Fibroblast of lung (primary cell): ENCODE measurements at regions not wholly inside any gene's neighbourhood (a gene's known extent, or its start where the extent isn't known, plus 50 kb on each side); places are given as distances from the start of the nearest gene placed in this dataset.
A peak's percentile ranks its signal among the peaks of the same experiment; 100 is the strongest.

Experiments used
- DNase-seq, 2 donors: peaks; one replicate each; pipeline versions ENCODE4 v3.0.0 to v3.0.0-alpha.2; 2010; ENCODE audit warnings: low read depth in 2 of 2
- H2AFZ ChIP-seq: 2 replicates; pipeline ENCODE4 v1.5.1; 2012; ENCODE audit warnings: low read length, control low read depth, inconsistent platforms
- H3K27ac ChIP-seq: 2 replicates; pipeline ENCODE4 v1.5.1; 2011; ENCODE audit warnings: low read length, control low read depth; ENCODE audit not compliant: insufficient read depth
- H3K27me3 ChIP-seq: 2 replicates; pipeline ENCODE4 v1.5.1; 2011; ENCODE audit warnings: mild to moderate bottlenecking, low read length; ENCODE audit not compliant: control insufficient read depth, insufficient read depth
- H3K36me3 ChIP-seq: 2 replicates; pipeline ENCODE4 v1.5.1; 2011; ENCODE audit warnings: low read length; ENCODE audit not compliant: control insufficient read depth, insufficient read depth
- H3K4me1 ChIP-seq: 2 replicates; pipeline ENCODE4 v1.5.1; 2011; ENCODE audit warnings: low read length; ENCODE audit not compliant: control insufficient read depth, insufficient read depth; ENCODE audit errors: extremely low read depth
- H3K4me2 ChIP-seq: 2 replicates; pipeline ENCODE4 v1.5.1; 2011; ENCODE audit warnings: low read length, control low read depth; ENCODE audit not compliant: insufficient read depth; ENCODE audit errors: extremely low read depth
- H3K4me3 ChIP-seq, 4 experiments: fragments of 200-600 bp in 1 of 4; sonication (generic) in 1 of 4; replicated peaks in 1 of 4; 2 replicates each; pipeline ENCODE4 v1.5.1; 2011 to 2016; ENCODE audit warnings: low read length in 4 of 4, low read depth in 3 of 4, mild to moderate bottlenecking in 3 of 4, control low read depth in 2 of 4, inconsistent platforms in 1 of 4, mixed read lengths in 1 of 4; ENCODE audit not compliant: insufficient read depth in 1 of 4; ENCODE audit errors: control extremely low read depth in 1 of 4
- H3K79me2 ChIP-seq: 2 replicates; pipeline ENCODE4 v1.5.1; 2012; ENCODE audit warnings: mild to moderate bottlenecking, low read length, inconsistent platforms; ENCODE audit not compliant: control insufficient read depth, insufficient read depth
- H3K9ac ChIP-seq: 2 replicates; pipeline ENCODE4 v1.5.1; 2011; ENCODE audit warnings: mild to moderate bottlenecking, low read length, control low read depth; ENCODE audit not compliant: insufficient read depth
- H3K9me3 ChIP-seq: 2 replicates; pipeline ENCODE4 v1.5.1; 2012; ENCODE audit warnings: low read depth, low read length; ENCODE audit not compliant: control insufficient read depth, insufficient read depth
- H4K20me1 ChIP-seq: 2 replicates; pipeline ENCODE4 v1.5.1; 2011; ENCODE audit warnings: low read length; ENCODE audit not compliant: control insufficient read depth, insufficient read depth; ENCODE audit errors: extremely low read depth
- CTCF ChIP-seq, 2 donors: IDR thresholded peaks in 1 of 2; conservative IDR thresholded peaks in 1 of 2; 1 replicate in 1 of 2; 2 replicates in 1 of 2; pipeline ENCODE4 v1.5.1; 2011 to 2012; ENCODE audit warnings: low read length in 2 of 2, control low read depth in 1 of 2, inconsistent platforms in 1 of 2, low read depth in 1 of 2, mild to moderate bottlenecking in 1 of 2
- EZH2 ChIP-seq: IDR thresholded peaks from 2 replicates; pipeline ENCODE4 v1.5.1; 2012; ENCODE audit warnings: low read length, control low read depth, mild to moderate bottlenecking; ENCODE audit errors: missing control alignments

DNA sequence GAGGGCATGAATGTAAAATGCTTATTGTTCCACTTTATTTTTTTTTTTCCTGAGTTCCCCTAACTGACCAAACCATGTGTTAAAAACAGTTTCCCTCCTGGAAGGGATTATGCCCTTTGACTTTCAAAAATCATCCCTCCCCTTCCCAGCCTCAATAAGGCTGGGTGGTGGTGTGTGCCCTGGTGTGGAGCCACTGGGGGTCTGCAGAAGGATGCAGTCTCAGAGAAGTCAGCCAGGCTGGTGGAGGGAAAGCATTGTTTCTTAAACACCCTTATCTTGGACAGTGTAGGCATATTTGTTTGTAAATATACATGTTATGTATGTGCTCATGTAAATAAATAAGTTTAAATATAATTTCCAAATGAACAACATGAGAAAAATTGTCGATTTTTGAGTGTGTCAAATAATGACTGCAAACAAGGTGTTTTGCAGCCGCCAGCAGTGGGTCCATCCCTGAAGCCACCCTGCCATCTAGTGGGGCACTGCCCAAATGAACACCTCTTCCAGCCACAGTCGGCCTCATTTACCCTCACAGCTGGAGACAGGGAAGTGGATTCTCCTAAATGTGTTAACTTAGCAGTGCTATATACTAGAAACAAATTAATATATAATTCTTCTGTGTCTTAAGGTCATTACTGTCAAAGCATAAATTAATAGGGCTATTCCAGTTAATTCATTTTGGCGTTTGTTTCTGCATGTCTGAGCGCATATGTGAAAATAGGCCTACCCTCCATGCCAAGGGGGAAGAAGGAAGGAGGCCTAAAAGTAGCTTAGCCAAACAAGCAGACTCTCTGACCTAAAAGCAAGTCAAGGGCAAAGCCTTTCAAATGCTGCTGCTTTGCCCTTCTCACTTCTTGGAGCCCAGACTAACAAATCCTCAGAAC is 209.6 kb upstream of the PIK3C3 start:
- Histone ChIP-seq H4K20me1 (no peaks in the 10 kb centered on the region), H3K27ac (no peak overlapping the region), H3K36me3 (no peaks in the 10 kb centered on the region), H3K4me3 (no peak overlapping the region), H3K9ac (no peak overlapping the region), H2AFZ (no peak overlapping the region), H3K27me3 (no peaks in the 10 kb centered on the region), H3K4me1 (no peaks in the 10 kb centered on the region), H3K4me2 (no peak overlapping the region), H3K79me2 (no peaks in the 10 kb centered on the region), H3K9me3 (no peaks in the 10 kb centered on the region)
- DNase-seq: peak; percentile 38 to 58
- peak; percentile 37 to 79 for TF ChIP-seq CTCF (conservative IDR thresholded peaks at IDR 0.05 in 1 of 2, IDR thresholded peaks at IDR 0.05 in 1 of 2; ENCODE audit: low read depth in 1 of 2, low read length in 2 of 2)
- TF ChIP-seq EZH2: no peak

DNA sequence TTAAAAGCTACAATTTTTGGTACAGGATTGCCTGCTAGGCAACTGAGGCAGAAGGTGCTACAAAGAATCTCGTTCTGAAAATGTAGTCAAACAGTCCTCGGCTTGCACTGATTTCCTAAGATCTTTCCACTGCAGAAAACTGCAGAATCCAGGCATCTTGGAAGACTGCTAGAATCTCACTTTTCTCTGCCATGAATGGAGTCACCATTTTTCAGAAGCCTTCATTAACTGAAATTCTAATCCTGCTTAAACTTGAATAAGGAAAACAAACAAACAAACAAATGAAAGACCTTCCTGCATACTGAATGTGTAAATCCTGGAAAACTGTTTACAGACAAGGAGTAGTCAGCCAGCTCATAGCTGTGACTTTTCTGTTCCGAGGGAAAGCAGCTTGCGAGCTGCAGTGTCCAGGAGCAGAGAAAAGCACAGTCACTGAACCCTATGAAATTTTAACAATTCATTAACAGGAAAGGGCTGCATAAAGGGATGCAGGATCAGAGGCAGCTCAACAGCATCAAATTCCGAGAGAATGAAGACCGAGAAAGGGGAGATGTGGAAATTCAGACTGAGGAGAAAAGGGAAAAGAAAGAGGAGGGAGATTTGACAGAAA is 210.5 kb upstream of the PIK3C3 start:
- H3K79me2 ChIP-seq: no peaks in the 10 kb centered on the region
- peak in 1 of 2 donors; percentile 3 for DNase-seq
- H3K9me3 ChIP-seq: no peaks in the 10 kb centered on the region
- H3K36me3 ChIP-seq: no peaks in the 10 kb centered on the region
- no peak overlapping the region for H3K27ac ChIP-seq
- H3K4me3 ChIP-seq: peak overlapping the region in 1 of 4 experiments; percentile 13
- H3K4me1 ChIP-seq: no peaks in the 10 kb centered on the region
- H4K20me1 ChIP-seq: no peaks in the 10 kb centered on the region
- TF ChIP-seq CTCF (conservative IDR thresholded peaks at IDR 0.05 in 1 of 2, IDR thresholded peaks at IDR 0.05 in 1 of 2; ENCODE audit: low read depth in 1 of 2, low read length in 2 of 2) (no peak), EZH2 (no peak)
- H2AFZ ChIP-seq: no peak overlapping the region
- no peak overlapping the region for H3K4me2 ChIP-seq
- no peaks in the 10 kb centered on the region for H3K27me3 ChIP-seq
- no peak overlapping the region for H3K9ac ChIP-seq

- TF ChIP-seq CTCF (conservative IDR thresholded peaks at IDR 0.05 in 1 of 2, IDR thresholded peaks at IDR 0.05 in 1 of 2; ENCODE audit: low read depth in 1 of 2, low read length in 2 of 2): no peak
- no peaks in the 10 kb centered on the region for H3K79me2 ChIP-seq
- H3K27me3 ChIP-seq: no peaks in the 10 kb centered on the region
- no peak for DNase-seq
- no peaks in the 10 kb centered on the region for H3K9me3 ChIP-seq
- no peak overlapping the region for H2AFZ ChIP-seq
- no peaks in the 10 kb centered on the region for H3K36me3 ChIP-seq
- H4K20me1 ChIP-seq: no peaks in the 10 kb centered on the region
- no peak overlapping the region for H3K27ac ChIP-seq
- no peak overlapping the region for H3K9ac ChIP-seq
- H3K4me1 ChIP-seq: no peaks in the 10 kb centered on the region
- no peak overlapping the region for H3K4me3 ChIP-seq
- no peak overlapping the region for H3K4me2 ChIP-seq
These were observed 217.8 kb upstream of the PIK3C3 start for GRCh38 chr18:41737218-41737617.
